ENCODE measurements at regions not wholly inside any gene's neighbourhood (a gene's known extent, or its start where the extent isn't known, plus 50 kb on each side); places are given as distances from the start of the nearest gene placed in this dataset.
"Not testable (repeated sequence)": the region's sequence is repeated elsewhere in the genome, so short reads cannot be mapped to it uniquely, and the experiment has no call there.

- DNase-seq: no peak
Measured at GRCh38 chr14:71541973-71542690, 390.1 kb upstream of the RGS6 start.

- no peak for DNase-seq
Measured at GRCh38 chr14:71549421-71550050, 382.7 kb upstream of the RGS6 start.

DNA sequence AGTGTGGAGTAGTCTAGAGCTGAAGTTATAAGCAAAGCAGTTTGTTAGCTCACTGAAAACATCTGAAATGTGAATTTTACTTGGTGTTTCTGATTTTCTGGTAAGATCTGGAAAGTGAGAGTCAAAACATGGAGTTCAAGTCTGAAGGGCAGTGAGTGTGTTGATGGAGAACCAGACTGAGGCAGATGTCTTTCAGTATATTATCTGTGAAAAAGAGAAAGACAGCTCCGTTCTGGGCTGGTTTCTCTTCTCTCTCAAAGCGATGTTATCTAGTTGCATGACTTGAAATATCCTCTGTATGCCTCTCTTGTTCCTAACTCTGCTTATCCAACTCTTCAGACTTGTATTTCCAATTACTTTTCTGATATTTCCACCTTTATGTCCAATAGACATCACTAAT, 381.9 kb upstream of the RGS6 start:
- DNase-seq: no peak

DNA sequence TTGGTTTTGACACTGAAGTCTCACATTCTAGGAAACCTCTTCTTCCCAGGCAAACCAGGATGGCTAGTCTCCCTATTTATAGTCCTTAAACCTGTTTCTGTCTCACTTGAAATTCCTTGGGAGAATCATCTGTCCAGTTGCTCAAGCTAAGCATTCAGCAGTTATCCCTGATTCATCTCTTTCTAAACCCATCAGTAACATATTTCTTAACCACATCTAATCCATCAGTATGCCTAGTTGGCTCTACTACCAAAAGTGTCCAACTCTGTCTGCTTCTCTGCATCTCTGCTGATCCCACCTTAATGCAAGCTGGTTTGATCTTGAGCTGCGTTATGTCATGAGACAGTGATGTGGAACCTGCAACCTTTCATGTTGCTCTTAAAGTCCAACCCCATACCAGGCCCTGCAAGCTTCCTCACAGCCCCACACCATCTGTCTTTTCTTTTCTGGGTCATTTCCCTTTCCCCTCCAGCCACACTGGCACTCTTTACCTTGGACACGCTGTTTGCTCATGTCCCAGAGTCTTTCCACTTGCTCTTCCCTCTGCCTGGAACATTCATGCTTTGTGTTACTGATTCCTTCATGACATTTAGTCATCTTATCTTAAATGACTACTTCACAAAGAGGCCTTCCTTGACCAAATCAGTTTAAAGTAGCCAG, 380.8 kb upstream of the RGS6 start:
- DNase-seq: peak; percentile 79

- DNase-seq: no peak
Measured at GRCh38 chr14:71552809-71553208, 379.4 kb upstream of the RGS6 start.

DNA sequence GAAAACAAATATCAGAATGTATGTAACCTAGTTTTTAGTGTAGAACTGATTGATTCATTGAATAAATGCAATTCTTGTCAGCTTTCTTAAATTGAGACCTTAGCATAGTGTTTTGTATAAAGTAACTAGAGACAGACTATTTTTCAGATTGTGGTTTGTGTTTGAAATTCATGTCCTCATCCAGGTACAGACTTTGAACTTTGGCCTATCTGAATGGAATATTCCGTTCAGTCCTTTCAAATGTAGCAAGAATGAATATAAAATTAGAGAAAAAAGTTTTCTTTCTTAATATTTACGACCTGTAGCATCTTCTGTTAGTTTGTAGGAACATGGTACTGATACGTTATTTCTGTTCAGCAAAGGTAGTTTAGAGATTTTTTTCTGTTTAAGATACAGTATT, 378.4 kb upstream of the RGS6 start:
- no peak for DNase-seq

- no peak for DNase-seq
Measured at GRCh38 chr14:71554323-71554722, 377.9 kb upstream of the RGS6 start.

DNA sequence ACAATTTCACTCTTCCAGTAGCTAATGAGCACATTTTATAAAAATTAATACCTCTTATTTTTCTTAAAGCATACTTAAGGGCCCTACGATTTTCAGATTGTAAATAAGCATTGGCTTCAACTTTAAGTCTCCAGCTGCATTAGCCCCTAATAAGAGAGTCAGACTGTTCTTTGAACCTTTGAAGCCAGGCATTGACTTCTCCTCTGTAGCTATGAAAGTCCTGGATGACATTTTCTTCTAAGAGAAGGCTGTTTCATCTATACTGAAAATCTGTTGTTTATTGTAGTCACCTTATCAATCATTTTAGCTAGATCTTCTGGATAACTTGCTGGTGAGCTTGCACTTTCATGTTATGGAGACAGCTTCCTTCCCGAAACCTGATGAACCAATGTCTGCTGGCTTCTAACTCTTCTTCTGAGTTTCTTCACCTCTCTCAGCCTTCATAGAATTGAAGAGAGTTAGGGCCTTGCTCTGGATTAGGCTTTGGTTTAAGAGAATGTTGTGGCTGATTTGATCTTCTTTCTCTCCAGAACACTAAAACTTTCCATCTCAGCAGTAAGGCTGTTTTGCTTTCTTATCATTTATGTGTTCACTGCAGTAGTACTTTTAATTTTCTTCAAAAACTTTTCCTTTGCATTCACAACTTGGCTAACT, 377.1 kb upstream of the RGS6 start:
- DNase-seq: no peak

- no peak for DNase-seq
Measured at GRCh38 chr14:71555654-71556559, 376.3 kb upstream of the RGS6 start.

- peak; percentile 62 for DNase-seq
Measured at GRCh38 chr14:71556730-71557129, 375.5 kb upstream of the RGS6 start.

DNA sequence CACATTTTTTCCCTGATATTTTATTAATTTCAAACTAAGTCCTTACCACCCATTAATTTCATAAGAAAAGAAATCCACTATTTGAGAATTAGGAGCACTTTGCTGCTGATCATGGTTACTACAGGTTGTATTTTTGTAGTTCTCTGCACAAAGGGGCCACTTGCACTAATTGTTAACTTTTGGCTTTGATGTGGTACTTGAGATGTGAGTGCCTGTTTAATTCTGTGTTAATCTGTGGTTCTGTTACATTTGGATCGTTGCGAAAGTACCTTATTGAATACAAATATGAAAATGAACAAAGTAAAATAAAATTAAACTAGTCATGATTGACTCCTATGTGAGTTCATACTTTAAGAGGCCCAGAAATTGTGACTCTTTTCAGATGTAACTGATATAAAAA, 374.9 kb upstream of the RGS6 start:
- no peak for DNase-seq

DNA sequence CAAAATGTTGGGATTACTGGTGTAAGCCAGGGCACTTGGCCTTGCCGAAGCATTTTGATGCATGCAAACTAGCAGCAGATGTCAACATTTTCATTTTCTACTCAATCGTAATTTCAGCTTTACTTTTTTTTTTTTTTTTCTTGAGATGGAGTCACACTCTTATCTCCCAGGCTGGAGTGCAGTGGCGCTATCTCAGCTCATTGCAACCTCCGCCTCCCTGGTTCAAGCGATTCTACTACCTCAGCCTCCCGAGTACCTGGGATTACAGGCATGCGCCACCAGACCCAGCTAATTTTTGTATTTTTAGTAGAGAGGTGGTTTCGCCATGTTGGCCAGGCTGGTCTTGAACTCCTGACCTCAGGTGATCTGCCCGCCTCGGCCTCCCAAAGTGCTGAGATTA, 373.3 kb upstream of the RGS6 start:
- DNase-seq: not testable (repeated sequence)

- DNase-seq: no peak
Measured at GRCh38 chr14:71560751-71561150, 371.5 kb upstream of the RGS6 start.

- DNase-seq: no peak
Measured at GRCh38 chr14:71563492-71564153, 368.6 kb upstream of the RGS6 start.

DNA sequence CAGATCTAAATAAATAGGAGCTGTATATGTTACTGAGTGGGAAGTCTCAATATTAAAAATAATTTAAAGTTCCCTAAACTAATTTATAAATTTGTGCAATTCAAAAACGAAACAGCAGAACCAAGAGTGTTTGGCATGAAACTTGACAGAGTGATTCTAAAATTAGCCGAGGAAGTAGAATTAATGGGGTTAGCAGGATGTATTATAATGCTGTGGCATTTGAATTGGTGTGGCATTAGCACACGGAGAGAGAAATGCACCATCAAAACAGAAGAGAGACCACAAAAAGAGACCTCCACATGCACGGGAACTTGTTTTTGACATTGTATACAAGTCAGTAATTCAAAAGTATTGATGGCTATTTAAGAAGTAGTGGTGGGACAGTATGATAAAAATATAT, 366.0 kb upstream of the RGS6 start:
- no peak for DNase-seq

DNA sequence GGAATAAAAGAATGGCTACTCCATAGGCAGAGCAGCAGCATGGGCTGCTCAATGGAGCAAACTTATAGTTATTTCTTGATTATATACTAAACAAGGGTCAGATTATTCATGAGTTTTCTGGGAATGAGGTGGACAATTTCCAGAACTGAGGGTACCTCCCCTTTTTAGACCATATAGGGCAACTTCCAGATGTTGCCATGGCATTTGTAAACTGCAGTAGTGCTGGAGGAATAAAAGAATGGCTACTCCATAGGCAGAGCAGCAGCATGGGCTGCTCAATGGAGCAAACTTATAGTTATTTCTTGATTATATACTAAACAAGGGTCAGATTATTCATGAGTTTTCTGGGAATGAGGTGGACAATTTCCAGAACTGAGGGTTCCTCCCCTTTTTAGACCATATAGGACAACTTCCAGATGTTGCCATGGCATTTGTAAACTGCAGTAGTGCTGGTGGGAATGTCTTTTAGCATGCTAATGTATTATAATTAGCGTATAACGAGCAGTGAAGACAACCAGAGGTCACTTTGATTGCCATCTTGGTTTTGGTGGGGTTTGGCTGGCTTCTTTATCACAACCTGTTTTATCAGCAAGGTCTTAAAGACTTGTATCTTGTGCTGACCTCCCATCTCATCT, 364.6 kb upstream of the RGS6 start:
- DNase-seq: not testable (repeated sequence)

DNA sequence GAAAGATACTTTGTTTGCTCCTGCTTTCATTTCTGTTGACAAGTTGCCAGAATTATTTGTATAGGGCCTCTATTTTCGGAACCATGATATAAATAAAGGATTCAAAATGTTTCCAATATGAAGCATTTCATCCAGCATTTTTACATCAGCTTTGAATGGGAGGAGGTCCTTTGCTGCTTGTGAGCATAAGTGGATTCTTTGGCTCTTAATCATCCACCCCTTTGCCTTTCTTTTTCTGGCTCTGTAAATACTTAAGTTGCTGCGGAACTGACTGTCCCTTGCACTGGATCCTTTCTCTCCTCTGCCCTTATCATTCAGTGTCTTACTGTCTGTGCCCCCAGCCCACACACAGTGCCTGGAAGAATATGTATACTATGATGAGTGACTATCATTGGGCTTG, 357.3 kb upstream of the RGS6 start:
- DNase-seq: peak; percentile 65

DNA sequence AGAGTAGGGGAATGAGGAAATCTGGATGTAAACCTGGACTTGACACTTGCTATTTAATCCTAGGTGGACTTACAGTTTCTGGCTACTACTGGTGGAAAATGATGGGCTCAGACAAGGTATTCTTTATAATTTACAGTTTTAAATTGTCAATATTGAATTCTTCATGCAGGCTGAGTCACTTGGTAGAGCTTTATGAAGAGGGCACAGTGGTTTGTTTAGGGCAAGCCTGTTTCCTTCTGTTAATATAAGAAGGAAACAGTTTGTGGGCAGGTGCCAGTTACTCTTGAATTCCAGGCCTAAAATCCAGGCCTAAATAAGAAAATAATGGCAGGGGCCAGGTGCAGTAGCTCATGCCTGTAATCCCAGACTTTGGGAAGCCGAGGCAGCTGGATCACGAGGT, 355.8 kb upstream of the RGS6 start:
- no peak for DNase-seq

DNA sequence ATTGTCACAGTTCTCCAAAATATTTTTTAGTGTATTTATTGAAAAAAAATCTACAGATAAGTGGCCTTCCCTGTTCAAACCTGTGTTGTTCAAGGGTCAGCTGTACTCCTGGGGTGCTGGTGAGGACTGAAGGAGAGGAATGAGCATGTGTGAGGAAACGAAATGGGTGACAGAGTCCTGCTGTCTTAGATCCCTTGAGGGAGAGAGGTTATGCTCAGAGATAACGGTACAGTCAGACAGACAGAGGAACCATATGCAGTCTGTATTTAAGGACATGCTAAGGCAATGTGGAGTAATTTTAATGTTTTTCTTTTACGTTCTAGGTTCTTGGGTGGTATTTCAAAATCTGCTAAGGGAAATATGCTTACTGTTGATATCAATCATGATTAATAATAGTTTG, 352.9 kb upstream of the RGS6 start:
- DNase-seq: no peak

DNA sequence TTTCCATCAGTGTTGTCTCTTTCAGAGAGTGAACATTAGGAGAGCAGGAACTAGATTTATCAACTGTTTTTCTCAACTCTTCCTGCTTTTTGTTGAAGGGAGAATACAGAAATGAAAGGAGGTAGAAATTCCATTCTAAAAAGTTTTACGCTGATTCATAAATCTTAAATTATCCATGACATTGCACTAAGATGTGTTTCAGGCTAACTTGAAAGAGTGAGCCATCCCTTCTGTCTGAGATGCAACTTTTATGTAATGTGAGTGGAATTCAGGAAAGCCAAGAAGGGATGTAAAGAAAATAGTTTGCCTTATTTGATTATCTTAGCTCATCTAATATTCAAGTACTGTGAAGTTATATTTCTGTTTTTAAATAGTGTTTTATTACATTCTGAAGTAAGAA, 349.5 kb upstream of the RGS6 start:
- no peak for DNase-seq

DNA sequence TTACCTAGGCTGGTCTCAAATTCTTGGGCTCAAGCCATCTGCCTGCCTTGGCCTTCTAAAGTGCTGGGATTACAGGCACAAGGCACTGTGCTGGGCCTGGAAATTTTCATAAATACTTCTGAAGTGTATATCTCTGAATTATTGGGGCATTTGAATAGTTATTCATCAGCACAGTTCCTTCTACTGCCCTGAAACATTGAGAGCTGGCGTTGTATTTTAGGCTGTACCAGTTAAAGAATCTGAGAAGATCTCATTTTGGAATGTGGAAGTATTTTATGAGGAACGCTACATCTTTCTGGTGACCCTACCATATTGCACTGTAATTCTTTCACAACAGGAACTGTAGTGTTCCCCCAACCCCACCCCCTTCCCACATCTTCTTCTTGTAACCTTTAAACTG, 349.0 kb upstream of the RGS6 start:
- DNase-seq: no peak

DNA sequence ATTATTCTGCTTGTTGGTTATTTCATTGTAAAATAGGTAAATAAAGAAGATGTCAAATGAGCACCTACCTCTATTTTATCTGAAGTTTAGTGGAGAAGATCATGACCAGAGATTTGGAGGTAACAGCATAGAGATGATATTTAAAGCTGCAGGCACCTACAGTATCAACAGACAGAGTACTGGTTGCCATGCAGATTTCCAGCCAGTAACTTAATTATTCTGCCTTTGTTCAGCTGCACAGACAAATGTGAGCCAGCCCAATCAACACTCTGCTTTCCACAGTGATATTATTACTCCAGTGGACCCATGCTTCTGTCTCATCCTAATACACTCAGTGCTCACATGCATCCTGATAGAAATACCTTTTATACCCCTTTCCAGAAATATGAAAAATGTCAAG, 348.5 kb upstream of the RGS6 start:
- no peak for DNase-seq
